CD4-positive, alpha-beta T cell treated with Interleukin-17A for 1 hour (primary cell): ENCODE measurements at regions not wholly inside any gene's neighbourhood (a gene's known extent, or its start where the extent isn't known, plus 50 kb on each side); places are given as distances from the start of the nearest gene placed in this dataset.

Experiments used
- DNase-seq: peaks from one replicate; pipeline ENCODE4 v3.0.0-alpha.2; 2020

- DNase-seq: no peak
These were observed 71.1 kb upstream of the PLEKHA5 start for GRCh38 chr12:19058235-19059021.

GRCh38 chr12:19064713-19065112 lies 64.8 kb upstream of the PLEKHA5 start:
- no peak for DNase-seq

- DNase-seq: no peak
These were observed 64.3 kb upstream of the PLEKHA5 start for GRCh38 chr12:19065223-19065622.

GRCh38 chr12:19065871-19066270 lies 63.7 kb upstream of the PLEKHA5 start:
- no peak for DNase-seq

- DNase-seq: no peak
These were observed 63.0 kb upstream of the PLEKHA5 start for GRCh38 chr12:19066475-19067001.

- no peak for DNase-seq
These were observed 61.4 kb upstream of the PLEKHA5 start for GRCh38 chr12:19068137-19068536.

- no peak for DNase-seq
These were observed 59.2 kb upstream of the PLEKHA5 start for GRCh38 chr12:19070341-19070740.

- no peak for DNase-seq
These were observed 54.8 kb upstream of the PLEKHA5 start for GRCh38 chr12:19074700-19075099.

- no peak for DNase-seq
These were observed 53.7 kb upstream of the PLEKHA5 start for GRCh38 chr12:19075711-19076340.
